ENCODE measurements at regions not wholly inside any gene's neighbourhood (a gene's known extent, or its start where the extent isn't known, plus 50 kb on each side); places are given as distances from the start of the nearest gene placed in this dataset.

DNA sequence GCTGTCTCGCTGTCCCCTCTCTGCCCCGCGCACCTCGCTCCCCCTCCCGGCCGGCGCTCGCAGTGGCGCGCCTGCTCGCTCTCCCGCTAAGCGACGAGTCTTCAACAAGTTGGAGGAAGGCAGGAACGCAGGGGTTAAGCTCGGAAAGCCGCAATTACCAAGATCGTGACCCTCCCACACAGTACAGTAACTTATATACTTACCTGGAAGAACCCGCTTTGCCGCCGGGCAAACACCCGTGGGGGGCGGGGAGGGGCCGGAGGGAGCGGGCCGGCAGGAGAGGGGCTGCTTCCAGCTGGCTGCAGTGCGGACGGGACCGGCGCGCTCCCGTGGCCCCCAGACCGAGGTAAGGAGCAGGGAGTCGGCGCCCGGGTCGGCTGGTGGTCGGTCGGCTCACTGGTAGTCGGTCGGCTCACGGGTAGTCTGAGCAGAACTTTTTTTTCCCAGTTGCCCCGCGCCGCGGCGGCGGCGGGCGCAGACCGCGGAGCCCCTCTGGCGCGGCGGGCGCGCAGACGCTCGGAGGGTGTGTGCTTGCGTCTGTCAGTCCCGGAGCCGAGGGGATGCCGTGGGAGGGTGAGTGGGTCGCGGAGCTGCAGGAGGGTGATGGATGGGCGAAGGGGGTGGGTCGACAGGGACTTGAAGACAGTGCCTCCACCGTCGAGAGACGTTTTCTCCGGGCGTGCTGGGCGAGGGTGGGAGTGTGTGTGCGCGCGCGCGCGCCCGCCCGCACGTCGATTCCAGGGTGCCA is 101.2 kb upstream of the HSD17B12 start:
- Histone ChIP-seq H3K4me3 (peak overlapping the region; percentile 57), H3K36me3 (no peaks in the 10 kb centered on the region), H3K27ac (no peak overlapping the region), H3K4me1 (ENCODE audit: low read depth) (peaks cover 14% of the 10 kb centered on the region), H3K27me3 (peaks cover 79% of the 10 kb centered on the region), H3K9me3 (ENCODE audit: low read depth) (no peaks in the 10 kb centered on the region)
- TF ChIP-seq, protein P1, sequence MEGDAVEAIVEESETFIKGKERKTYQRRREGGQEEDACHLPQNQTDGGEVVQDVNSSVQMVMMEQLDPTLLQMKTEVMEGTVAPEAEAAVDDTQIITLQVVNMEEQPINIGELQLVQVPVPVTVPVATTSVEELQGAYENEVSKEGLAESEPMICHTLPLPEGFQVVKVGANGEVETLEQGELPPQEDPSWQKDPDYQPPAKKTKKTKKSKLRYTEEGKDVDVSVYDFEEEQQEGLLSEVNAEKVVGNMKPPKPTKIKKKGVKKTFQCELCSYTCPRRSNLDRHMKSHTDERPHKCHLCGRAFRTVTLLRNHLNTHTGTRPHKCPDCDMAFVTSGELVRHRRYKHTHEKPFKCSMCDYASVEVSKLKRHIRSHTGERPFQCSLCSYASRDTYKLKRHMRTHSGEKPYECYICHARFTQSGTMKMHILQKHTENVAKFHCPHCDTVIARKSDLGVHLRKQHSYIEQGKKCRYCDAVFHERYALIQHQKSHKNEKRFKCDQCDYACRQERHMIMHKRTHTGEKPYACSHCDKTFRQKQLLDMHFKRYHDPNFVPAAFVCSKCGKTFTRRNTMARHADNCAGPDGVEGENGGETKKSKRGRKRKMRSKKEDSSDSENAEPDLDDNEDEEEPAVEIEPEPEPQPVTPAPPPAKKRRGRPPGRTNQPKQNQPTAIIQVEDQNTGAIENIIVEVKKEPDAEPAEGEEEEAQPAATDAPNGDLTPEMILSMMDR (IDR thresholded peaks at IDR 0.05; ENCODE audit: low read depth, low read length), result peak; percentile 44
- DNase-seq (ENCODE audit: low read depth in 1 of 2, low spot score in 1 of 2), result peak; percentile 41 to 74

GRCh38 chr11:43579919-43580276 is 100.6 kb upstream of the HSD17B12 start:
- DNase-seq (ENCODE audit: low read depth in 1 of 2, low spot score in 1 of 2), result no peak
- Histone ChIP-seq H3K27ac (no peak overlapping the region), H3K27me3 (peaks cover 81% of the 10 kb centered on the region), H3K36me3 (no peaks in the 10 kb centered on the region), H3K4me1 (ENCODE audit: low read depth) (peaks cover 8% of the 10 kb centered on the region), H3K9me3 (ENCODE audit: low read depth) (no peaks in the 10 kb centered on the region), H3K4me3 (peak overlapping the region; percentile 57)
- TF ChIP-seq, protein P1 (IDR thresholded peaks at IDR 0.05; ENCODE audit: low read depth, low read length), result no peak

DNA sequence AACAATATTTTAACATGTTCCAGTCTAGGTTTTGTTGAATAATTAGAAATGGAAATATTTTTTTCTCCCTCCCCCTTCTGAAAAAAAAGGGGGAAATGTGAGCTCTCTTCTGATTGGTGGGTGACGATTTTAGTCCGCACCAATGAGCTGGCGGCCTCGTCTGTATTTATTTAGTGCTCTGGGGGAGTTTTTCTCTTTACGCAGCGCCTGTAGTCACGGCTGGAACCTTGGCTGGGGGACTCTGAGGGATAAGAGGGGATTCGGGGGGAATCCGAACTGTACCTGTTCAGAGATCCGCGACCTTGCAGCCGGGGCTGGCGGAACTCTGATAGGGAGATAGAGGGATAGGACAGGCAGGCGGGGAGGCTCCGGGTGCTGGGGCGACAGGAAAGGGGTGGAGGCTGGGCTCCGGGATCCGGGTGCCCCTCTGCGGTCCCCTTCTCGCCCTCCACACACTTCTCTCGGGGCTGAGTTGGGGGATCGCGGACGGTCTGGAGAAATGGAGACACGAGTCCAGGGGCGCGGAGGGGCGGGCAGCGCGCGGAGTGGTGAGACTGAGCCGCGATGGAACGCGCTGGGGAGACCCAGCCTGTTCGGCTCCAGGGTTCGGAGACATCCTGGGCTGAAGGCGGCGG is 99.7 kb upstream of the HSD17B12 start:
- Histone ChIP-seq H3K9me3 (ENCODE audit: low read depth) (no peaks in the 10 kb centered on the region), H3K36me3 (no peaks in the 10 kb centered on the region), H3K4me1 (ENCODE audit: low read depth) (peaks cover 6% of the 10 kb centered on the region), H3K27me3 (peaks cover 88% of the 10 kb centered on the region), H3K27ac (no peak overlapping the region), H3K4me3 (peak overlapping the region; percentile 50)
- TF ChIP-seq, protein P1 (IDR thresholded peaks at IDR 0.05; ENCODE audit: low read depth, low read length), result no peak
- DNase-seq (ENCODE audit: low read depth in 1 of 2, low spot score in 1 of 2), result peak in 1 of 2 donors; percentile 56

GRCh38 chr11:43581370-43582023 is 99.0 kb upstream of the HSD17B12 start:
- H3K27ac ChIP-seq, result no peak overlapping the region
- DNase-seq (ENCODE audit: low read depth in 1 of 2, low spot score in 1 of 2), result no peak
- H3K36me3 ChIP-seq, result no peaks in the 10 kb centered on the region
- TF ChIP-seq, protein P1 (IDR thresholded peaks at IDR 0.05; ENCODE audit: low read depth, low read length), result no peak
- peak overlapping the region; percentile 50 for H3K4me3 ChIP-seq
- no peaks in the 10 kb centered on the region for H3K9me3 ChIP-seq (ENCODE audit: low read depth)
- H3K27me3 ChIP-seq, result peaks cover 95% of the 10 kb centered on the region
- H3K4me1 ChIP-seq (ENCODE audit: low read depth), result peaks cover 6% of the 10 kb centered on the region

- H3K36me3 ChIP-seq, result no peaks in the 10 kb centered on the region
- TF ChIP-seq, protein P1 (IDR thresholded peaks at IDR 0.05; ENCODE audit: low read depth, low read length), result no peak
- peak overlapping the region; percentile 50 for H3K4me3 ChIP-seq
- no peak overlapping the region for H3K27ac ChIP-seq
- DNase-seq (ENCODE audit: low read depth in 1 of 2, low spot score in 1 of 2), result no peak
- H3K4me1 ChIP-seq (ENCODE audit: low read depth), result peaks cover 6% of the 10 kb centered on the region
- no peaks in the 10 kb centered on the region for H3K9me3 ChIP-seq (ENCODE audit: low read depth)
- H3K27me3 ChIP-seq, result peaks cover 93% of the 10 kb centered on the region
These were observed 98.3 kb upstream of the HSD17B12 start for GRCh38 chr11:43582024-43582862.

All from cardiac muscle cell (in vitro differentiated cells and primary cell).